ENCODE measurements at regions not wholly inside any gene's neighbourhood (a gene's known extent, or its start where the extent isn't known, plus 50 kb on each side); places are given as distances from the start of the nearest gene placed in this dataset.

- TF ChIP-seq CHD7 (IDR thresholded peaks at IDR 0.05; ENCODE audit: insufficient replicate concordance, low read length) (no peak), POLR2AphosphoS5 (IDR thresholded peaks at IDR 0.05; ENCODE audit: low read depth, low read length) (no peak)
Measured at GRCh38 chr15:99449514-99449913, 116.3 kb upstream of the MEF2A start (continued).

Measured in H1 (cell line).